Stomach (tissue), 4 donors: ENCODE measurements at regions not wholly inside any gene's neighbourhood (a gene's known extent, or its start where the extent isn't known, plus 50 kb on each side); places are given as distances from the start of the nearest gene placed in this dataset.

Experiments used
- CTCF ChIP-seq, 7 experiments: fragments of 450-650 bp in 4 of 7; fragments of 200-600 bp in 3 of 7; sonication (generic) in 3 of 7; IDR thresholded peaks; one replicate each; pipeline ENCODE4 v1.5.1; 2016 to 2019; ENCODE audit warnings: antibody characterized with exemption in 7 of 7, control low read depth in 2 of 7, mild to moderate bottlenecking in 1 of 7
- EP300 ChIP-seq: sonication (generic); formaldehyde crosslinking; IDR thresholded peaks from one replicate; pipeline ENCODE4 v1.6.1; 2017; ENCODE audit warnings: antibody characterized with exemption
- POLR2AphosphoS5 ChIP-seq, 3 donors: sonication (generic); formaldehyde crosslinking; IDR thresholded peaks; one replicate each; pipeline ENCODE4 v1.6.1; 2016; ENCODE audit warnings: antibody characterized with exemption in 3 of 3

GRCh38 chr12:53817021-53817389, 65.2 kb upstream of the CISTR start:
- TF ChIP-seq EP300: no peak
- no peak for TF ChIP-seq CTCF (IDR thresholded peaks at IDR 0.05)
- TF ChIP-seq POLR2AphosphoS5 (IDR thresholded peaks at IDR 0.05): no peak
